ENCODE measurements at regions not wholly inside any gene's neighbourhood (a gene's known extent, or its start where the extent isn't known, plus 50 kb on each side); places are given as distances from the start of the nearest gene placed in this dataset.
"Not testable (repeated sequence)": the region's sequence is repeated elsewhere in the genome, so short reads cannot be mapped to it uniquely, and the experiment has no call there.

- DNase-seq (ENCODE audit: low spot score): no peak
These were observed 85.4 kb upstream of the OGFRL1 start for GRCh38 chr6:71203206-71203605.

GRCh38 chr6:71204741-71205140 is 83.9 kb upstream of the OGFRL1 start:
- DNase-seq (ENCODE audit: low spot score): no peak

GRCh38 chr6:71205336-71205956 is 83.2 kb upstream of the OGFRL1 start:
- DNase-seq (ENCODE audit: low spot score): no peak

GRCh38 chr6:71206089-71206488 is 82.5 kb upstream of the OGFRL1 start:
- no peak for DNase-seq (ENCODE audit: low spot score)

GRCh38 chr6:71209206-71209605 is 79.4 kb upstream of the OGFRL1 start:
- DNase-seq (ENCODE audit: low spot score): no peak

- no peak for DNase-seq (ENCODE audit: low spot score)
These were observed 79.0 kb upstream of the OGFRL1 start for GRCh38 chr6:71209626-71210025.

- DNase-seq (ENCODE audit: low spot score): no peak
These were observed 76.8 kb upstream of the OGFRL1 start for GRCh38 chr6:71211799-71212198.

GRCh38 chr6:71220466-71220865 is 68.1 kb upstream of the OGFRL1 start:
- DNase-seq (ENCODE audit: low spot score): no peak

GRCh38 chr6:71222671-71223070 is 65.9 kb upstream of the OGFRL1 start:
- no peak for DNase-seq (ENCODE audit: low spot score)

- no peak for DNase-seq (ENCODE audit: low spot score)
These were observed 64.6 kb upstream of the OGFRL1 start for GRCh38 chr6:71224011-71224410.

- no peak for DNase-seq (ENCODE audit: low spot score)
These were observed 62.5 kb upstream of the OGFRL1 start for GRCh38 chr6:71226151-71226550.

- DNase-seq (ENCODE audit: low spot score): no peak
These were observed 60.1 kb upstream of the OGFRL1 start for GRCh38 chr6:71228461-71229041.

- DNase-seq (ENCODE audit: low spot score): no peak
These were observed 59.1 kb upstream of the OGFRL1 start for GRCh38 chr6:71229477-71229876.

GRCh38 chr6:71232890-71233289 is 55.7 kb upstream of the OGFRL1 start:
- not testable (repeated sequence) for DNase-seq (ENCODE audit: low spot score)

- DNase-seq (ENCODE audit: low spot score): no peak
These were observed 51.6 kb upstream of the OGFRL1 start for GRCh38 chr6:71236926-71237434.

GRCh38 chr6:71238351-71238750 is 50.3 kb upstream of the OGFRL1 start:
- no peak for DNase-seq (ENCODE audit: low spot score)

Data from RKO (cell line).